Mesenchymal stem cell (in vitro differentiated cells and primary cell): ENCODE measurements at regions not wholly inside any gene's neighbourhood (a gene's known extent, or its start where the extent isn't known, plus 50 kb on each side); places are given as distances from the start of the nearest gene placed in this dataset.
A peak's percentile ranks its signal among the peaks of the same experiment; 100 is the strongest.

ENCODE experiments used
- DNase-seq: peaks from one replicate; pipeline ENCODE4 v3.0.0-alpha.2; 2013
- H2AFZ ChIP-seq: one replicate; pipeline ENCODE4 v1.6.1; 2013; ENCODE audit warnings: low read depth, mild to moderate bottlenecking, control low read depth, inconsistent platforms, low read length, moderate library complexity
- H2AK5ac ChIP-seq: 2 replicates; pipeline ENCODE4 v1.6.1; 2013; ENCODE audit warnings: low read length, moderate library complexity, mild to moderate bottlenecking, inconsistent platforms; ENCODE audit not compliant: severe bottlenecking
- H2BK120ac ChIP-seq: one replicate; pipeline ENCODE4 v1.6.1; 2013; ENCODE audit warnings: low read depth, mild to moderate bottlenecking, inconsistent platforms, low read length, moderate library complexity
- H2BK12ac ChIP-seq, 2 experiments: one replicate each; pipeline ENCODE4 v1.6.1; 2013; ENCODE audit warnings: inconsistent platforms in 2 of 2, low read length in 2 of 2, mild to moderate bottlenecking in 2 of 2, moderate library complexity in 2 of 2, control low read depth in 1 of 2
- H2BK15ac ChIP-seq: one replicate; pipeline ENCODE4 v1.6.1; 2013; ENCODE audit warnings: mild to moderate bottlenecking, low read depth, inconsistent platforms; ENCODE audit not compliant: poor library complexity, severe bottlenecking
- H2BK5ac ChIP-seq: 2 replicates; pipeline ENCODE4 v1.6.1; 2013; ENCODE audit warnings: low read depth, mild to moderate bottlenecking, low read length, control low read depth, inconsistent platforms; ENCODE audit not compliant: poor library complexity, severe bottlenecking
- H3K14ac ChIP-seq, 2 experiments: one replicate each; pipeline ENCODE4 v1.6.1; 2013; ENCODE audit warnings: inconsistent platforms in 2 of 2, low read length in 2 of 2, control low read depth in 1 of 2, mild to moderate bottlenecking in 1 of 2, moderate library complexity in 1 of 2
- H3K18ac ChIP-seq, 2 experiments: one replicate each; pipeline ENCODE4 v1.6.1; 2013; ENCODE audit warnings: inconsistent platforms in 2 of 2, low read length in 2 of 2, control low read depth in 1 of 2, low read depth in 1 of 2, mild to moderate bottlenecking in 1 of 2
- H3K23ac ChIP-seq, 2 experiments: one replicate each; pipeline ENCODE4 v1.6.1; 2013; ENCODE audit warnings: inconsistent platforms in 2 of 2, low read length in 2 of 2, mild to moderate bottlenecking in 2 of 2, moderate library complexity in 2 of 2, control low read depth in 1 of 2
- H3K27ac ChIP-seq: 2 replicates; pipeline ENCODE4 v1.5.1; 2013; ENCODE audit warnings: mild to moderate bottlenecking, moderate library complexity, low read length, control low read depth, inconsistent platforms; ENCODE audit not compliant: poor library complexity, severe bottlenecking
- H3K27me3 ChIP-seq, 2 experiments: 2 replicates each; pipeline versions ENCODE4 v1.6.1 to v1.7.0; 2013; ENCODE audit warnings: low read length in 2 of 2, mild to moderate bottlenecking in 2 of 2, moderate library complexity in 2 of 2, control low read depth in 1 of 2, inconsistent platforms in 1 of 2; ENCODE audit not compliant: control insufficient read depth in 1 of 2, insufficient read depth in 1 of 2
- H3K36me3 ChIP-seq, 2 experiments: 2 replicates each; pipeline versions ENCODE4 v1.6.1 to v1.7.0; 2013; ENCODE audit warnings: low read length in 2 of 2, control low read depth in 1 of 2, inconsistent platforms in 1 of 2, low read depth in 1 of 2, mild to moderate bottlenecking in 1 of 2; ENCODE audit not compliant: insufficient read depth in 2 of 2, control insufficient read depth in 1 of 2
- H3K4ac ChIP-seq, 2 experiments: one replicate each; pipeline ENCODE4 v1.6.1; 2013; ENCODE audit warnings: inconsistent platforms in 2 of 2, low read length in 2 of 2, mild to moderate bottlenecking in 2 of 2, moderate library complexity in 2 of 2, control low read depth in 1 of 2, low read depth in 1 of 2
- H3K4me1 ChIP-seq: 2 replicates; pipeline ENCODE4 v1.6.1; 2013; ENCODE audit warnings: low read depth, low read length, control low read depth; ENCODE audit not compliant: control insufficient read depth, insufficient read depth
- H3K4me2 ChIP-seq: 2 replicates; pipeline ENCODE4 v1.6.1; 2013; ENCODE audit warnings: low read length, mild to moderate bottlenecking, inconsistent platforms; ENCODE audit not compliant: poor library complexity, severe bottlenecking
- H3K4me3 ChIP-seq, 2 experiments: 2 replicates each; pipeline versions ENCODE4 v1.5.1 to v1.7.0; 2013; ENCODE audit warnings: low read length in 2 of 2, mild to moderate bottlenecking in 2 of 2, control low read depth in 1 of 2, low read depth in 1 of 2; ENCODE audit not compliant: insufficient read depth in 1 of 2
- H3K79me1 ChIP-seq: replicated peaks from 2 replicates; pipeline ENCODE4 v1.6.1; 2013; ENCODE audit warnings: mild to moderate bottlenecking, control low read depth, low read length, inconsistent platforms; ENCODE audit not compliant: poor library complexity, severe bottlenecking
- H3K9ac ChIP-seq: 2 replicates; pipeline ENCODE4 v1.7.0; 2013; ENCODE audit warnings: mild to moderate bottlenecking, low read length, moderate library complexity
- H3K9me3 ChIP-seq: 2 replicates; pipeline ENCODE4 v1.7.0; 2013; ENCODE audit warnings: mild to moderate bottlenecking, low read length; ENCODE audit not compliant: control insufficient read depth
- H4K8ac ChIP-seq: one replicate; pipeline ENCODE4 v1.6.1; 2013; ENCODE audit warnings: inconsistent platforms, mild to moderate bottlenecking, low read length, moderate library complexity
- H4K91ac ChIP-seq: one replicate; pipeline ENCODE4 v1.6.1; 2013; ENCODE audit warnings: mild to moderate bottlenecking, low read length, inconsistent platforms
- WGBS: methylation state at CpG from one replicate; pipeline ENCODE4 v1.1.7; 2013; ENCODE audit warnings: mixed read lengths; 5-methylcytosine and 5-hydroxymethylcytosine counted together

- no peak overlapping the region for H3K23ac ChIP-seq
- no peak overlapping the region for H4K8ac ChIP-seq
- no peak overlapping the region for H3K9ac ChIP-seq
- H3K79me1 ChIP-seq: no peaks in the 10 kb centered on the region
- no peak overlapping the region for H3K4me3 ChIP-seq
- no peak overlapping the region for H3K4me2 ChIP-seq
- no peak overlapping the region for H2AFZ ChIP-seq
- H3K27ac ChIP-seq: no peak overlapping the region
- no peaks in the 10 kb centered on the region for H3K9me3 ChIP-seq
- H2BK12ac ChIP-seq: no peak overlapping the region
- no peak for DNase-seq
- no peak overlapping the region for H2AK5ac ChIP-seq
- H2BK15ac ChIP-seq: no peak overlapping the region
- H2BK120ac ChIP-seq: no peak overlapping the region
- no peaks in the 10 kb centered on the region for H3K27me3 ChIP-seq
- H3K36me3 ChIP-seq: no peaks in the 10 kb centered on the region
- H3K18ac ChIP-seq: no peak overlapping the region
- H4K91ac ChIP-seq: no peak overlapping the region
- H3K4ac ChIP-seq: no peak overlapping the region
- H3K4me1 ChIP-seq: no peaks in the 10 kb centered on the region
- no peak overlapping the region for H2BK5ac ChIP-seq
- WGBS: 50% methylated on average over 1 of the region's 1 CpG
- H3K14ac ChIP-seq: no peak overlapping the region
Observed at GRCh38 chr3:20680990-20681628, 495.1 kb upstream of the SGO1 start.

DNA sequence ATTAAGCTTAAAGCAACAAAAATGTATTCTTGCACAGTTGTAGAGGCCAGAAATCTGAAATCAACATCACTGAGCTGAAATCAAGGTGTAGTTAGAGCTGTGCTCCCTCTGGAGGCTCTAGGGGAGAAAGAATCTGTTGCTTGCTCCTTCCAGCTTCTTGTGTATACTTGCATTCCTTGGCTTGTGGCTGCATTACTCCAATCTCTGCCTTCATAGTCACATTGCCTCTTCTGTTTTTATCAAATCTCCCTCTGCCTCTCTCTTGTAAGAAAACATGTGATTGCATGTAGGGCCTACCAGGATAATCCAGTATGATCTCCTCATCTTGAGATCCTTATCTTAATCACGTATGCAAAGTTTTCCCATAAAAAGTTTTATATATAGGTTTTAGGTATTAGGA lies 487.9 kb upstream of the SGO1 start:
- Histone ChIP-seq H4K8ac (no peak overlapping the region), H4K91ac (no peak overlapping the region), H2AFZ (no peak overlapping the region), H3K9ac (no peak overlapping the region), H3K4me1 (peaks cover 2% of the 10 kb centered on the region), H2BK5ac (no peak overlapping the region), H3K4ac (no peak overlapping the region), H3K14ac (no peak overlapping the region), H2BK120ac (no peak overlapping the region), H2BK15ac (no peak overlapping the region), H3K18ac (no peak overlapping the region), H3K36me3 (no peaks in the 10 kb centered on the region), H3K23ac (no peak overlapping the region), H2AK5ac (no peak overlapping the region), H3K4me2 (no peak overlapping the region), H3K4me3 (no peak overlapping the region), H3K27me3 (no peaks in the 10 kb centered on the region), H3K27ac (no peak overlapping the region), H3K9me3 (peaks cover 5% of the 10 kb centered on the region), H2BK12ac (no peak overlapping the region), H3K79me1 (no peaks in the 10 kb centered on the region)
- WGBS: no CpG with 5 or more reads among the region's 1 CpG
- no peak for DNase-seq

DNA sequence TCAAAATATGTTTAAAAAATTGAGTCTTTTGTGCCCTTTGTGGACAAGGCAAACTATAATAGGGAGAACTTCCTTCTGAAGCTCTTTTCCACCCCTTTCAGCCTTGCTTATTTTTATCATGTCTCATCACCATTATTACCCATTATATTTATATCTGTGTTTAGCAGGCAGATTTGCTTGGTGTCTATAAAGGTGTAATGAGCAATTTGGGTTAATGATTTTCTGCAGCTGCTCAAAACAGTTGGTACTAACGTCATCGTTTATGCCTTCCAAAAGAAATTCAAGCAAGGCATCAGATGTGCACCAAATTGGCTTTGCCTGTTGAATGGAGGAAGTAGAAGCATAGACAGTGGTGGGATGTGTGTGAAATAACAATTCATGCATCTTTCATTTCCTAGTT lies 483.7 kb upstream of the SGO1 start:
- no peak overlapping the region for H2BK12ac ChIP-seq
- no peak overlapping the region for H3K18ac ChIP-seq
- H3K23ac ChIP-seq: peak overlapping the region in 1 of 2 experiments; percentile 7
- H4K8ac ChIP-seq: no peak overlapping the region
- no peak overlapping the region for H3K4ac ChIP-seq
- H3K9ac ChIP-seq: no peak overlapping the region
- DNase-seq: no peak
- H2BK15ac ChIP-seq: no peak overlapping the region
- no peak overlapping the region for H2BK120ac ChIP-seq
- no peak overlapping the region for H3K4me2 ChIP-seq
- peaks cover 2% of the 10 kb centered on the region for H3K4me1 ChIP-seq
- H2BK5ac ChIP-seq: no peak overlapping the region
- no peak overlapping the region for H2AFZ ChIP-seq
- no peak overlapping the region for H4K91ac ChIP-seq
- no peak overlapping the region for H2AK5ac ChIP-seq
- H3K4me3 ChIP-seq: no peak overlapping the region
- no peaks in the 10 kb centered on the region for H3K79me1 ChIP-seq
- no peaks in the 10 kb centered on the region for H3K27me3 ChIP-seq
- peaks cover 5% of the 10 kb centered on the region for H3K9me3 ChIP-seq
- WGBS: 93% methylated on average over 2 of the region's 2 CpGs
- H3K27ac ChIP-seq: no peak overlapping the region
- no peak overlapping the region for H3K14ac ChIP-seq
- no peaks in the 10 kb centered on the region for H3K36me3 ChIP-seq

DNA sequence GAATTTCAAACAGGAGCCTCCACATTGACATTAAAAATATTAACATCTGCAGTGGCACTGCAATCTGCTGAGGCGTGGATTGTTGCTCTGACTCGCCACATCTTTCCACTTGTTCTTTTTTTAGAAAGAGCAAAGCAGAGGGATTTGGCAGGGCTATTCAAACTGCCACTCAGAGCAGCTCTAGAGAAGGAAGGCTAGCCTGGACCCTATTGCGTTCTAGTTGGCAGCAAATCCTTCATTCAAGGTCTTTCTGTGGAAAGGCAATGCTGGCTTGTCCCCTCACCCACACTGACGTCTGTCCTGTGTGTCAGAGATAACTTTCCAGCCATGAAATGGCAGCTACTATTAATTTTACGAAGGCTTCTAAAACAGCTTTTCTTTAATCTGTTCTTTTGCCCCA lies 483.2 kb upstream of the SGO1 start:
- Histone ChIP-seq H3K4me1 (peaks cover 2% of the 10 kb centered on the region), H2AFZ (no peak overlapping the region), H3K79me1 (no peaks in the 10 kb centered on the region), H3K18ac (no peak overlapping the region), H3K4me3 (no peak overlapping the region), H3K14ac (no peak overlapping the region), H3K9ac (no peak overlapping the region), H2BK5ac (no peak overlapping the region), H2BK12ac (no peak overlapping the region), H3K27ac (no peak overlapping the region), H3K4ac (no peak overlapping the region), H3K4me2 (no peak overlapping the region), H4K91ac (no peak overlapping the region), H2AK5ac (no peak overlapping the region), H2BK15ac (no peak overlapping the region), H3K9me3 (peaks cover 5% of the 10 kb centered on the region), H3K36me3 (no peaks in the 10 kb centered on the region), H4K8ac (no peak overlapping the region), H3K23ac (no peak overlapping the region), H3K27me3 (no peaks in the 10 kb centered on the region), H2BK120ac (no peak overlapping the region)
- 61% methylated on average over 3 of the region's 5 CpGs for WGBS
- DNase-seq: no peak
